CD4-positive, alpha-beta T cell (primary cell): ENCODE measurements at regions not wholly inside any gene's neighbourhood (a gene's known extent, or its start where the extent isn't known, plus 50 kb on each side); places are given as distances from the start of the nearest gene placed in this dataset.

ENCODE experiments used
- ATAC-seq: fragments of 200-7000 bp; cut with Tn5 transposase; one replicate; pipeline ENCODE4 v1.10.0; 2022; ENCODE audit warnings: mild to moderate bottlenecking; ENCODE audit not compliant: poor library complexity
- CTCF ChIA-PET: fragments of 350-600 bp; sonication (Branson Sonifier 250); formaldehyde crosslinking; loops from one replicate; lab custom pipeline; 2021; ENCODE audit warnings: antibody characterized with exemption, inconsistent platforms; lab: Charles Lee
- POLR2A ChIA-PET: fragments of 350-600 bp; sonication (Branson Sonifier 250); formaldehyde crosslinking; loops from one replicate; lab custom pipeline; 2021; ENCODE audit warnings: antibody characterized with exemption, inconsistent platforms; lab: Charles Lee
- DNase-seq, 14 experiments: peaks; one replicate each; pipeline ENCODE4 v3.0.0-alpha.2; 2013 to 2020; ENCODE audit warnings: mixed read lengths in 2 of 14
- H3K27ac ChIP-seq, 2 donors: one replicate each; pipeline versions ENCODE4 v1.5.1 to v1.7.0; 2013; ENCODE audit warnings: low read length in 2 of 2, low read depth in 1 of 2, mild to moderate bottlenecking in 1 of 2
- H3K27me3 ChIP-seq, 2 experiments: 1 replicate in 1 of 2; 2 replicates in 1 of 2; pipeline versions ENCODE4 v1.6.1 to v1.7.0; 2013; ENCODE audit warnings: low read length in 2 of 2, control low read depth in 1 of 2, mild to moderate bottlenecking in 1 of 2, moderate library complexity in 1 of 2; ENCODE audit not compliant: insufficient read depth in 2 of 2, control insufficient read depth in 1 of 2
- H3K36me3 ChIP-seq: one replicate; pipeline ENCODE4 v1.6.1; 2013; ENCODE audit warnings: low read length, control low read depth; ENCODE audit not compliant: insufficient read depth
- H3K4me1 ChIP-seq: one replicate; pipeline ENCODE4 v1.6.1; 2013; ENCODE audit warnings: low read length, control low read depth; ENCODE audit not compliant: insufficient read depth
- H3K4me3 ChIP-seq: one replicate; pipeline ENCODE4 v1.5.1; 2013; ENCODE audit warnings: mild to moderate bottlenecking, low read length, moderate library complexity
- H3K9me3 ChIP-seq, 2 experiments: 1 replicate in 1 of 2; 2 replicates in 1 of 2; pipeline versions ENCODE4 v1.6.1 to v1.7.0; 2013; ENCODE audit warnings: low read length in 2 of 2, mild to moderate bottlenecking in 2 of 2, control low read depth in 1 of 2, moderate library complexity in 1 of 2; ENCODE audit not compliant: control insufficient read depth in 1 of 2, insufficient read depth in 1 of 2
- H3K27ac Mint-ChIP-seq: one replicate; pipeline ENCODE4 v1.8.0; 2020; ENCODE audit warnings: mixed read lengths
- H3K27me3 Mint-ChIP-seq: one replicate; pipeline ENCODE4 v1.8.0; 2021; ENCODE audit warnings: mixed read lengths
- H3K36me3 Mint-ChIP-seq: one replicate; pipeline ENCODE4 v1.8.0; 2021; ENCODE audit warnings: low read depth, mixed read lengths
- H3K4me1 Mint-ChIP-seq: one replicate; pipeline ENCODE4 v1.8.0; 2021; ENCODE audit warnings: low read depth, mixed read lengths
- H3K4me3 Mint-ChIP-seq: one replicate; pipeline ENCODE4 v1.8.0; 2020; ENCODE audit warnings: mild to moderate bottlenecking, mixed read lengths
- H3K9me3 Mint-ChIP-seq: one replicate; pipeline ENCODE4 v1.8.0; 2020; ENCODE audit warnings: mixed read lengths
- CTCF ChIP-seq: fragments of 200-600 bp; IDR thresholded peaks from one replicate; pipeline ENCODE4 v1.8.0; 2022; ENCODE audit warnings: antibody characterized with exemption, mild to moderate bottlenecking
- intact Hi-C, 2 experiments: fragments of 100-400 bp; cut with DNase I in 1 of 2; cut with micrococcal nuclease in 1 of 2; formaldehyde crosslinking; loops; one replicate each; pipeline versions ENCODE4 v1.15.1 to v1.9.0; 2023 to 2025; cut with DNase I, micrococcal nuclease

- H3K9me3 ChIP-seq = no peaks in the 10 kb centered on the region
- H3K36me3 Mint-ChIP-seq = peaks cover under 1% of the 10 kb centered on the region
- no peaks in the 10 kb centered on the region for H3K27me3 Mint-ChIP-seq
- H3K4me3 Mint-ChIP-seq = no peak overlapping the region
- H3K27me3 ChIP-seq = no peaks in the 10 kb centered on the region
- H3K4me1 Mint-ChIP-seq = peaks cover 62% of the 10 kb centered on the region
- no peak overlapping the region for H3K27ac ChIP-seq
- DNase-seq (no peak), ATAC-seq (no peak)
- ChIA-PET POLR2A (no interaction called here), CTCF (no interaction called here)
- H3K4me1 ChIP-seq = peaks cover 21% of the 10 kb centered on the region
- intact Hi-C loops = no loop called here
- peak overlapping the region; percentile 80 for H3K27ac Mint-ChIP-seq
- peaks cover under 1% of the 10 kb centered on the region for H3K9me3 Mint-ChIP-seq
- no peaks in the 10 kb centered on the region for H3K36me3 ChIP-seq
- TF ChIP-seq CTCF = no peak
- no peak overlapping the region for H3K4me3 ChIP-seq
Observed at GRCh38 chr13:22108979-22109378, 438.1 kb downstream of the FGF9 start.

GRCh38 chr13:22110368-22110767 lies 439.5 kb downstream of the FGF9 start:
- CTCF ChIA-PET = no interaction called here
- Mint-ChIP-seq H3K27ac (no peak overlapping the region), H3K4me3 (no peak overlapping the region), H3K27me3 (no peaks in the 10 kb centered on the region), H3K9me3 (peaks cover 2% of the 10 kb centered on the region), H3K4me1 (peaks cover 70% of the 10 kb centered on the region), H3K36me3 (peaks cover 11% of the 10 kb centered on the region)
- Histone ChIP-seq H3K36me3 (no peaks in the 10 kb centered on the region), H3K27ac (no peak overlapping the region), H3K9me3 (no peaks in the 10 kb centered on the region), H3K4me3 (no peak overlapping the region), H3K4me1 (peaks cover 32% of the 10 kb centered on the region), H3K27me3 (no peaks in the 10 kb centered on the region)
- no peak for TF ChIP-seq CTCF
- ATAC-seq = no peak
- intact Hi-C loops = loop anchor here in 1 of 2 experiments (5.0 kb wide), 1 partner anchor 33 kb away; no protein-coding TSS in a partner anchor
- POLR2A ChIA-PET = no interaction called here
- DNase-seq = no peak

- H3K4me3 ChIP-seq = no peak overlapping the region
- POLR2A ChIA-PET = no interaction called here
- Mint-ChIP-seq H3K4me1 (peaks cover 66% of the 10 kb centered on the region), H3K4me3 (no peak overlapping the region), H3K27me3 (no peaks in the 10 kb centered on the region), H3K9me3 (peaks cover 2% of the 10 kb centered on the region), H3K36me3 (peaks cover 11% of the 10 kb centered on the region), H3K27ac (no peak overlapping the region)
- H3K9me3 ChIP-seq = no peaks in the 10 kb centered on the region
- peaks cover 25% of the 10 kb centered on the region for H3K4me1 ChIP-seq
- DNase-seq (no peak), ATAC-seq (no peak)
- intact Hi-C loops = loop anchor here in 1 of 2 experiments (5.0 kb wide), 1 partner anchor 34 kb away; no protein-coding TSS in a partner anchor
- H3K27me3 ChIP-seq = no peaks in the 10 kb centered on the region
- CTCF ChIA-PET = interaction anchor here (0.6 kb wide), 1 partner anchor 31 kb away, joined by 4 read pairs; no protein-coding TSS in a partner anchor
- no peak overlapping the region for H3K27ac ChIP-seq
- no peaks in the 10 kb centered on the region for H3K36me3 ChIP-seq
- TF ChIP-seq CTCF = no peak
Observed at GRCh38 chr13:22111152-22111783, 440.4 kb downstream of the FGF9 start.
